ENCODE measurements at regions not wholly inside any gene's neighbourhood (a gene's known extent, or its start where the extent isn't known, plus 50 kb on each side); places are given as distances from the start of the nearest gene placed in this dataset.

DNA sequence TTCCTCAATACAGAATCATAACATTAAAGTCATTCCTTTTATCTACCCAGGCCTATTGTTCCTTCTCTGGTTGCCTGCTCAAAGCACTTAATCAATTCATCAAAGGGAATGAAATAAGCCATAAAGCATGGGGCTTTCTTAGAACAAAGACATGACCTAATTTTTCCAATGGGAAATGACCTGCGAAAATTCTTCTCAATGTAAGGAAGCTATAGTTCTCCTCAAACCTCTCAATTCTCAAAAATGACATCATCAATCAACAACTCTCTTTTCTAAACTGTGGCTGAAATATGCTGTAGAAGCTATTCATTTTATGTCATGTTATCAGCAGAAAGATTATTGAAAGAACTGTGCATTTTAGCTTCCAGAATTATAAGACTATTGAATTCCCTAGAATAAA lies 116.0 kb upstream of the PTPRR start:
- H3K79me2 ChIP-seq (ENCODE audit: control insufficient read depth, low read length) = no peaks in the 10 kb centered on the region
- H3K4me2 ChIP-seq (ENCODE audit: low read length) = no peak overlapping the region
- H3K27me3 ChIP-seq (ENCODE audit: control insufficient read depth, low read length) = no peaks in the 10 kb centered on the region
- H3K36me3 ChIP-seq (ENCODE audit: control insufficient read depth, low read length) = no peaks in the 10 kb centered on the region
- TF ChIP-seq CTCF (IDR thresholded peaks at IDR 0.05; ENCODE audit: low read depth, low read length, poor library complexity, severe bottlenecking) (no peak), EZH2phosphoT487 (IDR thresholded peaks at IDR 0.05; ENCODE audit: borderline replicate concordance, low read length) (no peak)
- H3K9me2 ChIP-seq (replicated peaks; ENCODE audit: control insufficient read depth, low read length) = no peaks in the 10 kb centered on the region
- H3F3A ChIP-seq (ENCODE audit: control insufficient read depth, insufficient read depth) = no peaks in the 10 kb centered on the region
- no peaks in the 10 kb centered on the region for H4K20me1 ChIP-seq (ENCODE audit: control insufficient read depth, insufficient read depth, low read depth, low read length)
- no peaks in the 10 kb centered on the region for H3K9me3 ChIP-seq (ENCODE audit: control insufficient read depth, insufficient read depth, low read length)
- H3K4me3 ChIP-seq (ENCODE audit: low read length) = no peak overlapping the region
- H3K27ac ChIP-seq (ENCODE audit: low read depth, low read length) = no peak overlapping the region
- no peaks in the 10 kb centered on the region for H3K4me1 ChIP-seq (ENCODE audit: control insufficient read depth, low read length)

DNA sequence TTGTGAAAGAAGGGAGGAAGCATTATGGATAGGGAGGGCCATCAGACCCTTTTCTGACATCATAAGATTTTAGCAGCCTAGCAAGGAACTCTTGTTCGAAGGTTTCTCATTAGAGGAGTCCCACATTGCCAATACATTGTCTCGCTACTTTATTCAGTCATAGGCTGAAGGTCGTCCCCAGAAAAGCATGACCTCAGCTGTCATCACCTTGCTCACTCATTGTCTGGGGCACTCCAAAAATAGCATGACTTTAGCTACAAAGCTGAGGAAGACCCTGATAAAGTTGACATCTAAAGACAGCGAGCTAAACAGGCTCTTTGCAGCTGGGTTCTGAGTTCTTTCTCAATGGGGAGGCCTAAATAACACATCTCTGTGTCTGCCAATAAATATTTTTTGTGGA lies 112.4 kb upstream of the PTPRR start:
- Histone ChIP-seq H3K4me1 (ENCODE audit: control insufficient read depth, low read length) (peaks cover 8% of the 10 kb centered on the region), H3K27ac (ENCODE audit: low read depth, low read length) (no peak overlapping the region), H3K27me3 (ENCODE audit: control insufficient read depth, low read length) (no peaks in the 10 kb centered on the region), H4K20me1 (ENCODE audit: control insufficient read depth, insufficient read depth, low read depth, low read length) (no peaks in the 10 kb centered on the region), H3K9me2 (replicated peaks; ENCODE audit: control insufficient read depth, low read length) (no peaks in the 10 kb centered on the region), H3K79me2 (ENCODE audit: control insufficient read depth, low read length) (no peaks in the 10 kb centered on the region), H3K9me3 (ENCODE audit: control insufficient read depth, insufficient read depth, low read length) (no peaks in the 10 kb centered on the region), H3K36me3 (ENCODE audit: control insufficient read depth, low read length) (no peaks in the 10 kb centered on the region), H3F3A (ENCODE audit: control insufficient read depth, insufficient read depth) (no peaks in the 10 kb centered on the region), H3K4me2 (ENCODE audit: low read length) (no peak overlapping the region), H3K4me3 (ENCODE audit: low read length) (no peak overlapping the region)
- no peak for TF ChIP-seq EZH2phosphoT487 (IDR thresholded peaks at IDR 0.05; ENCODE audit: borderline replicate concordance, low read length)
- no peak for TF ChIP-seq CTCF (IDR thresholded peaks at IDR 0.05; ENCODE audit: low read depth, low read length, poor library complexity, severe bottlenecking)

- no peaks in the 10 kb centered on the region for H3K36me3 ChIP-seq (ENCODE audit: control insufficient read depth, low read length)
- H3K79me2 ChIP-seq (ENCODE audit: control insufficient read depth, low read length) = no peaks in the 10 kb centered on the region
- H3K4me3 ChIP-seq (ENCODE audit: low read length) = no peak overlapping the region
- no peak overlapping the region for H3K4me2 ChIP-seq (ENCODE audit: low read length)
- H3F3A ChIP-seq (ENCODE audit: control insufficient read depth, insufficient read depth) = no peaks in the 10 kb centered on the region
- H3K27me3 ChIP-seq (ENCODE audit: control insufficient read depth, low read length) = no peaks in the 10 kb centered on the region
- H3K27ac ChIP-seq (ENCODE audit: low read depth, low read length) = no peak overlapping the region
- H3K9me3 ChIP-seq (ENCODE audit: control insufficient read depth, insufficient read depth, low read length) = no peaks in the 10 kb centered on the region
- H3K9me2 ChIP-seq (replicated peaks; ENCODE audit: control insufficient read depth, low read length) = no peaks in the 10 kb centered on the region
- no peak for TF ChIP-seq CTCF (IDR thresholded peaks at IDR 0.05; ENCODE audit: low read depth, low read length, poor library complexity, severe bottlenecking)
- TF ChIP-seq EZH2phosphoT487 (IDR thresholded peaks at IDR 0.05; ENCODE audit: borderline replicate concordance, low read length) = no peak
- no peaks in the 10 kb centered on the region for H4K20me1 ChIP-seq (ENCODE audit: control insufficient read depth, insufficient read depth, low read depth, low read length)
- H3K4me1 ChIP-seq (ENCODE audit: control insufficient read depth, low read length) = peaks cover 8% of the 10 kb centered on the region
Measured at GRCh38 chr12:71029302-71029701, 108.8 kb upstream of the PTPRR start.

DNA sequence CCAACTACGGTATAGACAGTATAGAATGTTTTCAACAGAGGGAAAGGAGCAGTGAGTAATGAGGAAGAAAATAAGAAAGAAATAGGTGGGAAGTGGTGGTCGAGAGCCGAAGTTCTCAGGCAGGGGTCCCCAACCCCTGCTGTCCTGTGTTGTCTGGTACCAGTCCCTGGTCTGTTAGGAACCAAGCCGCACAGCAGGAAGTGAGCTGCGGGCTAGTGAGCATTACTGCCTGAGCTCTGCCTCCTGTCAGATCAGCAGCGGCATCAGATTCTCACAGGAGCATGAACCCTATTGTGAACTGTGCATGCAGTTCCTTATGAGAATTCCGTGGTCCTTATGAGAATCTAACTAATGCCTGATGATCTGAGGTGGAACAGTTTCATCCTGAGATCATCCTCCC lies 107.3 kb upstream of the PTPRR start:
- Histone ChIP-seq H3K27ac (ENCODE audit: low read depth, low read length) (no peak overlapping the region), H3K4me1 (ENCODE audit: control insufficient read depth, low read length) (peaks cover 8% of the 10 kb centered on the region), H3K79me2 (ENCODE audit: control insufficient read depth, low read length) (no peaks in the 10 kb centered on the region), H3K4me2 (ENCODE audit: low read length) (no peak overlapping the region), H3K27me3 (ENCODE audit: control insufficient read depth, low read length) (no peaks in the 10 kb centered on the region), H3K36me3 (ENCODE audit: control insufficient read depth, low read length) (no peaks in the 10 kb centered on the region), H3K4me3 (ENCODE audit: low read length) (no peak overlapping the region), H4K20me1 (ENCODE audit: control insufficient read depth, insufficient read depth, low read depth, low read length) (no peaks in the 10 kb centered on the region), H3F3A (ENCODE audit: control insufficient read depth, insufficient read depth) (no peaks in the 10 kb centered on the region), H3K9me2 (replicated peaks; ENCODE audit: control insufficient read depth, low read length) (no peaks in the 10 kb centered on the region), H3K9me3 (ENCODE audit: control insufficient read depth, insufficient read depth, low read length) (no peaks in the 10 kb centered on the region)
- no peak for TF ChIP-seq CTCF (IDR thresholded peaks at IDR 0.05; ENCODE audit: low read depth, low read length, poor library complexity, severe bottlenecking)
- TF ChIP-seq EZH2phosphoT487 (IDR thresholded peaks at IDR 0.05; ENCODE audit: borderline replicate concordance, low read length) = no peak

Measured in DOHH2 (cell line).